ENCODE measurements at regions not wholly inside any gene's neighbourhood (a gene's known extent, or its start where the extent isn't known, plus 50 kb on each side); places are given as distances from the start of the nearest gene placed in this dataset.

- ChIA-PET POLR2A (ENCODE audit: low non-redundant PET) (no interaction called here), CTCF (no interaction called here)
- no TSS peak for BruUV-seq (replicated peaks)
- intact Hi-C loops (cut with micrococcal nuclease; ENCODE audit: unreplicated experiment), result no loop called here
- no peak for DNase-seq (ENCODE audit: low spot score)
- H3K4me1 ChIP-seq (ENCODE audit: insufficient read depth, low read length, poor library complexity, severe bottlenecking), result no peaks in the 10 kb centered on the region
- H3K9me3 ChIP-seq (ENCODE audit: low read depth, low read length, poor library complexity, severe bottlenecking), result no peaks in the 10 kb centered on the region
- no peak overlapping the region for H3K4me3 ChIP-seq (ENCODE audit: low read depth, low read length, poor library complexity, severe bottlenecking)
- H3K36me3 ChIP-seq (ENCODE audit: insufficient read depth, low read length, poor library complexity, severe bottlenecking), result no peaks in the 10 kb centered on the region
- TF ChIP-seq EZH2 (IDR thresholded peaks at IDR 0.05; ENCODE audit: borderline replicate concordance, low read depth, low read length, poor library complexity, severe bottlenecking), result no peak
- H3K27ac ChIP-seq (ENCODE audit: low read depth, low read length, poor library complexity, severe bottlenecking), result no peak overlapping the region
- no peaks in the 10 kb centered on the region for H3K27me3 ChIP-seq (replicated peaks; ENCODE audit: insufficient read depth, low read depth, low read length, poor library complexity)
Observed at GRCh38 chr4:136918772-136919171, 613.5 kb downstream of the PCDH18 start.

GRCh38 chr4:136917312-136918110, 614.8 kb downstream of the PCDH18 start:
- no peaks in the 10 kb centered on the region for H3K36me3 ChIP-seq (ENCODE audit: insufficient read depth, low read length, poor library complexity, severe bottlenecking)
- ChIA-PET CTCF (no interaction called here), POLR2A (ENCODE audit: low non-redundant PET) (no interaction called here)
- H3K4me3 ChIP-seq (ENCODE audit: low read depth, low read length, poor library complexity, severe bottlenecking), result no peak overlapping the region
- no peaks in the 10 kb centered on the region for H3K4me1 ChIP-seq (ENCODE audit: insufficient read depth, low read length, poor library complexity, severe bottlenecking)
- BruUV-seq (replicated peaks), result no TSS peak
- no peak overlapping the region for H3K27ac ChIP-seq (ENCODE audit: low read depth, low read length, poor library complexity, severe bottlenecking)
- no peak for DNase-seq (ENCODE audit: low spot score)
- TF ChIP-seq EZH2 (IDR thresholded peaks at IDR 0.05; ENCODE audit: borderline replicate concordance, low read depth, low read length, poor library complexity, severe bottlenecking) (no peak), CTCF (conservative IDR thresholded peaks at IDR 0.05; ENCODE audit: low read depth, low read length) (no peak)
- intact Hi-C loops (cut with micrococcal nuclease; ENCODE audit: unreplicated experiment), result no loop called here
- no peaks in the 10 kb centered on the region for H3K27me3 ChIP-seq (replicated peaks; ENCODE audit: insufficient read depth, low read depth, low read length, poor library complexity)
- no peaks in the 10 kb centered on the region for H3K9me3 ChIP-seq (ENCODE audit: low read depth, low read length, poor library complexity, severe bottlenecking)

- CTCF ChIA-PET, result no interaction called here
- no peaks in the 10 kb centered on the region for H3K36me3 ChIP-seq (ENCODE audit: insufficient read depth, low read length, poor library complexity, severe bottlenecking)
- H3K9me3 ChIP-seq (ENCODE audit: low read depth, low read length, poor library complexity, severe bottlenecking), result no peaks in the 10 kb centered on the region
- intact Hi-C loops (cut with micrococcal nuclease; ENCODE audit: unreplicated experiment), result no loop called here
- no peak for DNase-seq (ENCODE audit: low spot score)
- TF ChIP-seq CTCF (conservative IDR thresholded peaks at IDR 0.05; ENCODE audit: low read depth, low read length) (no peak), EZH2 (IDR thresholded peaks at IDR 0.05; ENCODE audit: borderline replicate concordance, low read depth, low read length, poor library complexity, severe bottlenecking) (no peak)
- H3K27me3 ChIP-seq (replicated peaks; ENCODE audit: insufficient read depth, low read depth, low read length, poor library complexity), result no peaks in the 10 kb centered on the region
- POLR2A ChIA-PET (ENCODE audit: low non-redundant PET), result no interaction called here
- H3K27ac ChIP-seq (ENCODE audit: low read depth, low read length, poor library complexity, severe bottlenecking), result no peak overlapping the region
- no peaks in the 10 kb centered on the region for H3K4me1 ChIP-seq (ENCODE audit: insufficient read depth, low read length, poor library complexity, severe bottlenecking)
- no TSS peak for BruUV-seq (replicated peaks)
- no peak overlapping the region for H3K4me3 ChIP-seq (ENCODE audit: low read depth, low read length, poor library complexity, severe bottlenecking)
Observed at GRCh38 chr4:136909626-136910025, 622.7 kb downstream of the PCDH18 start.

- intact Hi-C loops (cut with micrococcal nuclease; ENCODE audit: unreplicated experiment), result no loop called here
- H3K4me1 ChIP-seq (ENCODE audit: insufficient read depth, low read length, poor library complexity, severe bottlenecking), result no peaks in the 10 kb centered on the region
- no peak overlapping the region for H3K27ac ChIP-seq (ENCODE audit: low read depth, low read length, poor library complexity, severe bottlenecking)
- no peak for DNase-seq (ENCODE audit: low spot score)
- ChIA-PET CTCF (no interaction called here), POLR2A (ENCODE audit: low non-redundant PET) (no interaction called here)
- no TSS peak for BruUV-seq (replicated peaks)
- H3K36me3 ChIP-seq (ENCODE audit: insufficient read depth, low read length, poor library complexity, severe bottlenecking), result no peaks in the 10 kb centered on the region
- no peaks in the 10 kb centered on the region for H3K27me3 ChIP-seq (replicated peaks; ENCODE audit: insufficient read depth, low read depth, low read length, poor library complexity)
- no peak overlapping the region for H3K4me3 ChIP-seq (ENCODE audit: low read depth, low read length, poor library complexity, severe bottlenecking)
- TF ChIP-seq CTCF (conservative IDR thresholded peaks at IDR 0.05; ENCODE audit: low read depth, low read length) (no peak), EZH2 (IDR thresholded peaks at IDR 0.05; ENCODE audit: borderline replicate concordance, low read depth, low read length, poor library complexity, severe bottlenecking) (no peak)
- no peaks in the 10 kb centered on the region for H3K9me3 ChIP-seq (ENCODE audit: low read depth, low read length, poor library complexity, severe bottlenecking)
Observed at GRCh38 chr4:136908122-136908521, 624.2 kb downstream of the PCDH18 start.

Data from A673 (cell line).